Liver (tissue), 3 donors: ENCODE measurements at regions not wholly inside any gene's neighbourhood (a gene's known extent, or its start where the extent isn't known, plus 50 kb on each side); places are given as distances from the start of the nearest gene placed in this dataset.

Experiments used
- FOXA1 ChIP-seq: IDR thresholded peaks from 2 replicates; pipeline ENCODE4 v1.6.1; 2016; ENCODE audit warnings: antibody characterized with exemption
- RXRA ChIP-seq, 2 donors: IDR thresholded peaks; 2 replicates each; pipeline ENCODE4 v1.6.1; 2017 to 2018; ENCODE audit warnings: antibody characterized with exemption in 2 of 2, mild to moderate bottlenecking in 1 of 2
- SP1 ChIP-seq: IDR thresholded peaks from 2 replicates; pipeline ENCODE4 v1.6.1; 2018; ENCODE audit warnings: antibody characterized with exemption, mild to moderate bottlenecking
- TF ChIP-seq, protein P1 (sequence below): fragments of 150-350 bp; IDR thresholded peaks from 2 replicates; pipeline ENCODE4 v1.5.1; 2017; ENCODE audit warnings: improper control_type of control experiment, low read depth, low read length; ENCODE audit not compliant: missing input control
- TF ChIP-seq, protein P2 (sequence below): IDR thresholded peaks from 2 replicates; pipeline ENCODE4 v1.6.1; 2016; ENCODE audit warnings: antibody characterized with exemption
- donor health status: healthy.
- donor health status: healthy.

DNA sequence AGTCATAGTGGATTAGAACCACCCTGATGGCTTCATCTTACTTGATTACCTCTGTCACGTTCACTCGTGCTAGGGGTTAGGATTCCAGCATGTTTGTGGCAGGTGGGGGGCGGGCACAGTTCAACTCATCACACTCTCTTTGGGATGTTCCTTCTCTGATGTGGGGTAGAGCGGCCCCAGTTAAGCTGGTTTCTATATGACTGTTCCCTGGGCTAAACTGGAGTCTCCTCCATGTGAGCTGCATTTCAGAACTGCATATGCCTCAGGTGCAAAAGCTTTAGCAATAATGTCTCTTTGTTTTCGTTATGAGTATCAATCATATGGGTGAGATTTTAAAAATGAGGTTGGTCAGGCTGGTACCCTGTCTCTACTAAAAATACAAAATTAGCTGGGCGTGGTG, 393.2 kb downstream of the RPS6KC1 start:
- TF ChIP-seq SP1 (no peak), FOXA1 (no peak), RXRA (IDR thresholded peaks at IDR 0.05) (no peak)
- TF ChIP-seq, protein P1, sequence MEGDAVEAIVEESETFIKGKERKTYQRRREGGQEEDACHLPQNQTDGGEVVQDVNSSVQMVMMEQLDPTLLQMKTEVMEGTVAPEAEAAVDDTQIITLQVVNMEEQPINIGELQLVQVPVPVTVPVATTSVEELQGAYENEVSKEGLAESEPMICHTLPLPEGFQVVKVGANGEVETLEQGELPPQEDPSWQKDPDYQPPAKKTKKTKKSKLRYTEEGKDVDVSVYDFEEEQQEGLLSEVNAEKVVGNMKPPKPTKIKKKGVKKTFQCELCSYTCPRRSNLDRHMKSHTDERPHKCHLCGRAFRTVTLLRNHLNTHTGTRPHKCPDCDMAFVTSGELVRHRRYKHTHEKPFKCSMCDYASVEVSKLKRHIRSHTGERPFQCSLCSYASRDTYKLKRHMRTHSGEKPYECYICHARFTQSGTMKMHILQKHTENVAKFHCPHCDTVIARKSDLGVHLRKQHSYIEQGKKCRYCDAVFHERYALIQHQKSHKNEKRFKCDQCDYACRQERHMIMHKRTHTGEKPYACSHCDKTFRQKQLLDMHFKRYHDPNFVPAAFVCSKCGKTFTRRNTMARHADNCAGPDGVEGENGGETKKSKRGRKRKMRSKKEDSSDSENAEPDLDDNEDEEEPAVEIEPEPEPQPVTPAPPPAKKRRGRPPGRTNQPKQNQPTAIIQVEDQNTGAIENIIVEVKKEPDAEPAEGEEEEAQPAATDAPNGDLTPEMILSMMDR: no peak
- TF ChIP-seq, protein P2, sequence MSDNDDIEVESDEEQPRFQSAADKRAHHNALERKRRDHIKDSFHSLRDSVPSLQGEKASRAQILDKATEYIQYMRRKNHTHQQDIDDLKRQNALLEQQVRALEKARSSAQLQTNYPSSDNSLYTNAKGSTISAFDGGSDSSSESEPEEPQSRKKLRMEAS: no peak
